Activated naive CD8-positive, alpha-beta T cell treated with anti-CD3 and anti-CD28 coated beads, Interleukin-2, amount 50 U/mL, for 24 hours (primary cell): ENCODE measurements at regions not wholly inside any gene's neighbourhood (a gene's known extent, or its start where the extent isn't known, plus 50 kb on each side); places are given as distances from the start of the nearest gene placed in this dataset.
A peak's percentile ranks its signal among the peaks of the same experiment; 100 is the strongest.

ENCODE experiments used
- ATAC-seq: fragments of 150-1000 bp; cut with Tn5 transposase; one replicate; pipeline ENCODE4 v1.10.0; 2021
- DNase-seq: peaks from one replicate; pipeline ENCODE4 v3.0.0; 2021
- H3K27ac Mint-ChIP-seq: one replicate; pipeline ENCODE4 v1.8.0; 2021; ENCODE audit warnings: mild to moderate bottlenecking, mixed read lengths
- H3K27me3 Mint-ChIP-seq: one replicate; pipeline ENCODE4 v1.8.0; 2021; ENCODE audit warnings: mixed read lengths
- H3K36me3 Mint-ChIP-seq: one replicate; pipeline ENCODE4 v1.8.0; 2021; ENCODE audit warnings: low read depth, mixed read lengths
- H3K4me1 Mint-ChIP-seq: one replicate; pipeline ENCODE4 v1.8.0; 2021; ENCODE audit warnings: mixed read lengths
- H3K4me3 Mint-ChIP-seq: one replicate; pipeline ENCODE4 v1.8.0; 2021; ENCODE audit warnings: mild to moderate bottlenecking, moderate library complexity, mixed read lengths
- H3K9me3 Mint-ChIP-seq: one replicate; pipeline ENCODE4 v1.8.0; 2021; ENCODE audit warnings: mixed read lengths

GRCh38 chr5:89299998-89300397 is 417.0 kb upstream of the MEF2C start:
- H3K36me3 Mint-ChIP-seq: no peaks in the 10 kb centered on the region
- ATAC-seq (no peak), DNase-seq (no peak)
- no peak overlapping the region for H3K27ac Mint-ChIP-seq
- peaks cover 12% of the 10 kb centered on the region for H3K4me1 Mint-ChIP-seq
- H3K9me3 Mint-ChIP-seq: no peaks in the 10 kb centered on the region
- H3K27me3 Mint-ChIP-seq: no peaks in the 10 kb centered on the region
- no peak overlapping the region for H3K4me3 Mint-ChIP-seq

- no peak for DNase-seq
Observed at GRCh38 chr5:89297066-89297465, 414.1 kb upstream of the MEF2C start.

GRCh38 chr5:89293810-89294209 is 410.8 kb upstream of the MEF2C start:
- H3K4me3 Mint-ChIP-seq: no peak overlapping the region
- ATAC-seq (no peak), DNase-seq (no peak)
- H3K36me3 Mint-ChIP-seq: no peaks in the 10 kb centered on the region
- peaks cover 5% of the 10 kb centered on the region for H3K9me3 Mint-ChIP-seq
- H3K4me1 Mint-ChIP-seq: peaks cover 7% of the 10 kb centered on the region
- no peak overlapping the region for H3K27ac Mint-ChIP-seq
- H3K27me3 Mint-ChIP-seq: no peaks in the 10 kb centered on the region

More at GRCh38 chr5:89297066-89297465, 414.1 kb upstream of the MEF2C start:
- Mint-ChIP-seq H3K4me1 (peaks cover 7% of the 10 kb centered on the region), H3K36me3 (no peaks in the 10 kb centered on the region), H3K9me3 (peaks cover 5% of the 10 kb centered on the region), H3K27me3 (no peaks in the 10 kb centered on the region), H3K4me3 (no peak overlapping the region), H3K27ac (no peak overlapping the region)
- ATAC-seq: peak; percentile 49

GRCh38 chr5:89292487-89292886 is 409.5 kb upstream of the MEF2C start:
- ATAC-seq: no peak
- no peak overlapping the region for H3K4me3 Mint-ChIP-seq
- DNase-seq: no peak
- no peaks in the 10 kb centered on the region for H3K36me3 Mint-ChIP-seq
- peaks cover 5% of the 10 kb centered on the region for H3K9me3 Mint-ChIP-seq
- H3K27me3 Mint-ChIP-seq: no peaks in the 10 kb centered on the region
- H3K4me1 Mint-ChIP-seq: peaks cover 7% of the 10 kb centered on the region
- H3K27ac Mint-ChIP-seq: no peak overlapping the region

GRCh38 chr5:89289604-89290003 is 406.6 kb upstream of the MEF2C start:
- ATAC-seq: no peak
- H3K4me3 Mint-ChIP-seq: no peak overlapping the region
- peaks cover 3% of the 10 kb centered on the region for H3K4me1 Mint-ChIP-seq
- DNase-seq: no peak
- no peaks in the 10 kb centered on the region for H3K27me3 Mint-ChIP-seq
- H3K27ac Mint-ChIP-seq: no peak overlapping the region
- peaks cover 9% of the 10 kb centered on the region for H3K9me3 Mint-ChIP-seq
- no peaks in the 10 kb centered on the region for H3K36me3 Mint-ChIP-seq

- no peak for DNase-seq
- ATAC-seq: no peak
- H3K27ac Mint-ChIP-seq: no peak overlapping the region
- no peak overlapping the region for H3K4me3 Mint-ChIP-seq
- H3K9me3 Mint-ChIP-seq: peaks cover 4% of the 10 kb centered on the region
- H3K36me3 Mint-ChIP-seq: no peaks in the 10 kb centered on the region
- peaks cover 2% of the 10 kb centered on the region for H3K4me1 Mint-ChIP-seq
- no peaks in the 10 kb centered on the region for H3K27me3 Mint-ChIP-seq
Observed at GRCh38 chr5:89287964-89288363, 405.0 kb upstream of the MEF2C start.

- Mint-ChIP-seq H3K9me3 (peaks cover 4% of the 10 kb centered on the region), H3K4me3 (no peak overlapping the region), H3K27me3 (no peaks in the 10 kb centered on the region), H3K4me1 (peaks cover 5% of the 10 kb centered on the region), H3K36me3 (no peaks in the 10 kb centered on the region), H3K27ac (no peak overlapping the region)
- ATAC-seq: no peak
- no peak for DNase-seq
Observed at GRCh38 chr5:89286320-89286719, 403.3 kb upstream of the MEF2C start.

- peaks cover 5% of the 10 kb centered on the region for H3K4me1 Mint-ChIP-seq
- H3K27ac Mint-ChIP-seq: no peak overlapping the region
- H3K9me3 Mint-ChIP-seq: peaks cover 4% of the 10 kb centered on the region
- DNase-seq: no peak
- no peaks in the 10 kb centered on the region for H3K27me3 Mint-ChIP-seq
- ATAC-seq: no peak
- H3K36me3 Mint-ChIP-seq: no peaks in the 10 kb centered on the region
- no peak overlapping the region for H3K4me3 Mint-ChIP-seq
Observed at GRCh38 chr5:89283728-89284493, 400.9 kb upstream of the MEF2C start.

- H3K9me3 Mint-ChIP-seq: peaks cover 7% of the 10 kb centered on the region
- no peaks in the 10 kb centered on the region for H3K36me3 Mint-ChIP-seq
- peak overlapping the region; percentile 5 for H3K27ac Mint-ChIP-seq
- ATAC-seq (peak; percentile 28), DNase-seq (no peak)
- H3K27me3 Mint-ChIP-seq: peaks cover 2% of the 10 kb centered on the region
- H3K4me1 Mint-ChIP-seq: peaks cover 7% of the 10 kb centered on the region
- H3K4me3 Mint-ChIP-seq: no peak overlapping the region
Observed at GRCh38 chr5:89282554-89283510, 399.8 kb upstream of the MEF2C start.

- peak overlapping the region; percentile 5 for H3K27ac Mint-ChIP-seq
Observed at GRCh38 chr5:89281766-89282553, 399.0 kb upstream of the MEF2C start.

GRCh38 chr5:89281211-89281610 is 398.2 kb upstream of the MEF2C start:
- ATAC-seq (no peak), DNase-seq (no peak)
- Mint-ChIP-seq H3K36me3 (no peaks in the 10 kb centered on the region), H3K9me3 (peaks cover 11% of the 10 kb centered on the region), H3K4me3 (no peak overlapping the region), H3K4me1 (peaks cover 7% of the 10 kb centered on the region), H3K27me3 (peaks cover 5% of the 10 kb centered on the region), H3K27ac (peak overlapping the region; percentile 6)

More at GRCh38 chr5:89281766-89282553, 399.0 kb upstream of the MEF2C start:
- peaks cover 2% of the 10 kb centered on the region for H3K27me3 Mint-ChIP-seq
- DNase-seq: no peak
- no peaks in the 10 kb centered on the region for H3K36me3 Mint-ChIP-seq
- peaks cover 11% of the 10 kb centered on the region for H3K9me3 Mint-ChIP-seq
- peaks cover 7% of the 10 kb centered on the region for H3K4me1 Mint-ChIP-seq
- ATAC-seq: no peak
- no peak overlapping the region for H3K4me3 Mint-ChIP-seq

GRCh38 chr5:89280103-89281037 is 397.4 kb upstream of the MEF2C start:
- peaks cover 11% of the 10 kb centered on the region for H3K9me3 Mint-ChIP-seq
- no peak for ATAC-seq
- H3K27me3 Mint-ChIP-seq: peaks cover 5% of the 10 kb centered on the region
- H3K36me3 Mint-ChIP-seq: no peaks in the 10 kb centered on the region
- no peak overlapping the region for H3K4me3 Mint-ChIP-seq
- DNase-seq: no peak
- peak overlapping the region; percentile 6 for H3K27ac Mint-ChIP-seq
- H3K4me1 Mint-ChIP-seq: peaks cover 7% of the 10 kb centered on the region

GRCh38 chr5:89279391-89280036 is 396.5 kb upstream of the MEF2C start:
- no peak overlapping the region for H3K27ac Mint-ChIP-seq
- H3K9me3 Mint-ChIP-seq: peaks cover 7% of the 10 kb centered on the region
- ATAC-seq (no peak), DNase-seq (no peak)
- H3K36me3 Mint-ChIP-seq: no peaks in the 10 kb centered on the region
- peaks cover 5% of the 10 kb centered on the region for H3K27me3 Mint-ChIP-seq
- no peak overlapping the region for H3K4me3 Mint-ChIP-seq
- H3K4me1 Mint-ChIP-seq: peaks cover 6% of the 10 kb centered on the region
